HG03439 (cell line): ENCODE measurements at regions not wholly inside any gene's neighbourhood (a gene's known extent, or its start where the extent isn't known, plus 50 kb on each side); places are given as distances from the start of the nearest gene placed in this dataset.

Experiments used
- ATAC-seq: cut with Tn5 transposase; IDR thresholded peaks from one replicate; pipeline ENCODE4 v1.9.1; 2021; ENCODE audit warnings: mild to moderate bottlenecking, moderate library complexity; ENCODE audit not compliant: unreplicated experiment

DNA sequence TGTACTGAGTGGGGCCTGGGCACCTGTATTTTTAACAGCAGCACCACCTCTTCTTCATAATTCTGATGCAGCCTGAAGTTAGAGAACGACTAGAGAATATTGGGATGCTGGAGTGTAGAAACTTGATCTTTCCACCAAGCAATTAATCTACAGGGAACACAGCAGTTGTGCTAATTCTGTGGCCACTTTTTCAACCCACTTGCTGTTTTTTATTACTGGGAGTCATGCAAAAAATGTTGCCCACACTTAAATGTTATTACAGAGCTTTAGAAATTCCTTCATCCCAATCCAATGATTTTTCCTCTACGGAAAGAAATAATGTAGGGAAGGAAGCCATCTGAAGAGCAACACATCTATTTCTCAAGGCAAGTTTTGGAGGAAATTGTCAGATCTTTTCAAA lies 190.9 kb upstream of the TUT7 start:
- ATAC-seq: no peak

- no peak for ATAC-seq
Measured at GRCh38 chr9:86541014-86541570, 186.9 kb upstream of the TUT7 start.

DNA sequence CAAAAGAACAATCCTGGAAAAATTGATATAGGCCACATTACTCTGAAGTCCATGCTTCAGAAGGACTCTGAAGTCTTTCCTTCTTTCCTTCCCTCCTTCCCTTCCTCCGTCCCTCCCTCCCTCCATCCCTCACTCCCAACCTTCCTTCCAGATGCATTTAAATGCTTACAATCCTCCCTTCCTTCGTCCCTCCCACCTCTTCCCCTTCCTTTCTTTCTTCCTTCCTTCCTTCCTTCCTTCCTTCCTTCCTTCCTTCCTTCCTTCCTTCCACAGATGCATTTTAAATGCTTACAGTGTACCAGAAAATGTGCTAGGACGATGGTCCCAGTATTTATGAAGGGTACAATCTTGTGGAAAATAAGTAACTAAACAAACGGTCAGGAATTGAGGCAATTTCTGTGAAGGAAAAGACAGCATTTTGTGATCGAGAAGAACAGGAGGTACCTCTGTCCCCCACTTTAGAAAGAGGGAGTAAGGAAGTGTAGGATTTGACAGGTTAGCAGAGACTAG lies 181.3 kb upstream of the TUT7 start:
- ATAC-seq: no peak

- no peak for ATAC-seq
Measured at GRCh38 chr9:86534572-86535258, 180.5 kb upstream of the TUT7 start.

DNA sequence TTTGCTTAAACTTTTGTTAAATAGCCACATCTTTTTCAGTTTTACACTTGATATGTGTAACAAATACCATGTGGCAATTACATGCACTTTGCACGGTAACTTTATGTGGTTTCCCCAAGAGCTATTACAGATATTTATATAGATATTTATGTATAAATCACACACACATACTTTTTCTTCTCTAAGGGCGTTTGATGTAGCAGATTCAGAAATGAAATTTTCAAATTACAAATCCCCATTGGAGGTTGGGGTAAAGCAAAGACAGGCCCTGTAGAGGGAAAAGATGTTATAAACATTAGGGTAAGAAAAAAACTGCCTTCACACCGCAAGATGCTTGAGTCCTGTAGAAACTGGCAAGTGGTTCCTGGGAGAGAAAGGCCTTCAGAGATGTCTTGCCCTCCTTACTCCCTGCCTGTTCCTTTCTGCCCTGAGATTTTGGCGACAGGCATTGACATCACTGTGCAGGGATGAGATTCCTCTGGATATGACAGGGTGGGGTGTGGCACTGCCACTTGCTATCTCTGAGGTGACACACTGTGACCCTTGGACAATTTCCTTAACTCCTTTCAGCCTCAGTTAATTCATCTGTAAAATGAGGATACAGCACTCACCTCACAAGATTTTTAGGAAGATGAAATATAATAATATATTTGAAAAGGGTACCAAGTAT lies 177.9 kb upstream of the TUT7 start:
- no peak for ATAC-seq

DNA sequence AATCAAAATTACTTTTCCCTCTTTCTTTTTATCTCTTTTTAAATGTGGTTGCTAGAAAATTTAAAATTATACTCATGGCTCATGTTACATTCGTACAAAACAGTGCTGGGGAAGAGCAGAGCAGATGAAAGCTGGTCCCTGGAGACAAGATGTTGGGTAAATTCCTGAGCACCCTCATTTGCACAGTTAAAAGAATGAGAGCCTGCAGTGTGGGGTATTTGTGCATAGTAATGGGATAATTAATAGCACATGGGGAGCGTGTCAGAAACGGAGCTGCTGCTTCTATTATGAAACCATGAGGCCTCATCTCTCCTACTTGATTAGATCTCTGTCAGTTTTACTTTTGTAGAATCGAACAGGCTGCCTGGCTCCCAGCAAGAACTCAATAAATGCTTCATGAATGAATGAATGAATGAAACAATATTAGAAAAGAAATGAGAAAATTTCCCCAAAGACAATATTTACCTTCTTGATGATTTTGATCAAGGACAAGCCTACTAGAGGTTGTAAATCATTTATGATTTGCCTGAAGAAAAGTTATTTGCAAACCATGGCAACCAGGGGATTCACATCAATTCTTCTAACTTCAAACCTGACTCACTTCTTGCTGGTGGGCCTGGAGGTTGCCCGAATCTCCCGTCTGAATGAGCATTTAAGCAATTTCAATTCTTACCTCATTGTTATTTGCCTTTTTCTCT lies 177.2 kb upstream of the TUT7 start:
- ATAC-seq: no peak

- ATAC-seq: no peak
Measured at GRCh38 chr9:86529496-86530275, 175.5 kb upstream of the TUT7 start.

- no peak for ATAC-seq
Measured at GRCh38 chr9:86526021-86526420, 171.8 kb upstream of the TUT7 start.

DNA sequence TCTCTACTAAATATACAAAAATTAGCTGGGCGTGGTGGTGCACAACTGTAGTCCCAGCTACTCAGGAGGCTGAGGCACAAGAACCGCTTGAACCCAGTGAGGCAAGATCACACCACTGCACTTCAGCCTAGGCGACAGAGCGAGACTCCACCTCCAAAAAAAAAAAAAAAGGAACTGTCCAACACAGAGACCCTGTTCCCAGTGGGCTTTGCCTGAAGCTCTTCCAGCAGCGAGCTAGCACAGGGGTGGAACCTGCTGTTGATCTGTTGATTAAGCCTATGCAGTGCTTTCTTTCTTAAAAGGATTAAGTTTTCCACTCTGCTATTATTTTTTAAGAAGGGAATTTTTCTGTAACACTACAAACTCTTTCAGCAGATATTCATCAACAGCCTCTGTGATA lies 171.0 kb upstream of the TUT7 start:
- ATAC-seq: no peak

GRCh38 chr9:86521977-86522376 lies 167.8 kb upstream of the TUT7 start:
- no peak for ATAC-seq

DNA sequence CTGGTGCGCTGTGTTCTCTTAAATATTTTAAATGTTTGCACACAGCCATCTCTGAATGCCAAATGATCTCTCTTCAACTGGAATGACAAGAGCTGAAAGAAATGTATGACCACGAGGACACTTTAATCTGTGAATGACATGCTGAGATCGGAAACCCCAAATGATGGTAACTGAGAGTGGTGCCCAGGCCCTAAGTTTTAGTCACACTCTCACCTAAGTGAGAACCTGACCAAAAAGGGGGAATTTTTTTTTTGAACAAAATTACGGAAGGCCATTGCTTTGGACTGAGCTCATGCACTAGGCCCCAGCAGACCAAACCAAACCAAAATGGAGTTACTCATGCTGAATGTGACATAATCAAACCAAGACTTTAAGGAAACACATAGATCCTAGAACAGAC lies 167.1 kb upstream of the TUT7 start:
- ATAC-seq: no peak

DNA sequence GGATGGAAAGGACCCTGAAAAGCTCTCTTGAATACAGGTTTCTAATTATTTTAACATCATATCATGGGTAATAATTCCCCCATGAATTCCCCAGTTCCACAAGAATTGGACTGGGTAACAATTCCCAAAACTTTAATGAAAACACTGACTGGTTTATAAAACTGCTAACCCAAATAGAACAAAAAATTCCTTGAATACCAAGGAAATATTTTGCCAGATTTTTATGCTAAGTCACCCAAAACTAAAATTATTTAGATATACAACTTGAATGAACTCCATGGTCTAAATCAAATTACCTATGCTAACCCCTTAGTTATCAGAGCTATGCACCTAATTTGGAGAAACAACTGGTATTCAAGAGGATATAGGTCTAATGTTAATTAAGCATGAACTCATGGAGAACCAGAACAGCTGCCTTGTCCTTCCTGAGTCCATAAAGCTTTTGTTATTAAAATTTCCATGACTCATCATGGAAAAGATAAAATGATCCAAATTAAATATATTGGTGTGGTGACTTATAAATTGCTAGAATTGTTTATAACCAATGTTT lies 164.9 kb upstream of the TUT7 start:
- no peak for ATAC-seq

DNA sequence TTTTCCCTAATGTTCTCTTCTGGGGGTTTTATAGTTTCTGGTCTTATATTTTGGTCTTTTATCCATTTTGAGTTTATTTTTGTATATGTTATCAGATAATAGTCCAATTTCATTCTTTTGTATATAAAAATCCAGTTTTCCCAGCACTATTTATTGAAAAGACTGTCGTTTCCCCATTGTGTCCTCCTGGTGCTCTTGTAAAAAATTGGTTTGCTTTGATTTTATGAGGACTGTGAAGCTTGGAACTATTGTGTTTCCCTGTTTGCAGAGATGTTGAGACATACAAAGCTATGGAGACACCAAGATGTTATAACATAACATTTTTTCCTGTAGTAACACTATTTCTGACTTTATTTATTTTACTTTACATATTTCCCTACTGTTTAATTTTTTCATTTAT lies 163.3 kb upstream of the TUT7 start:
- ATAC-seq: no peak

GRCh38 chr9:86516564-86516963 lies 162.4 kb upstream of the TUT7 start:
- no peak for ATAC-seq

DNA sequence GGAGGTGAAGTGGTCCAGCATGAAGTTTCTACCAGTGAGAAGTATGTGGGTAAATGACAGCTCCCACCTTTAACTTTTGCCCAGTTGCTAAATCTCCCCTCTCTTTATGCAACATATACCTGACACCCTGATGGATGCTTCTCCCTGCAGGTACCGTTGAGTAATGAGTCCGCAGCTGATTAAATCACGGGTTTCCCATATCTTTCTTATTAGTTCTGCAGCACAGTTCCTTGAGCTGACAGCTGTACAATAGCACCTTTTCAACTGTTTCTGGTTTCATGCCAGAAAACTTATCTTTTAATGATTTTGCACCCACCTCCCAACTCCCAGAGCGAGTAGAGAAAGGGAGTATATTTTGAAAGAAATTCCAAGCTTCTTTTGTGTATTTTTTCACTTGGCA lies 161.0 kb upstream of the TUT7 start:
- ATAC-seq: no peak

DNA sequence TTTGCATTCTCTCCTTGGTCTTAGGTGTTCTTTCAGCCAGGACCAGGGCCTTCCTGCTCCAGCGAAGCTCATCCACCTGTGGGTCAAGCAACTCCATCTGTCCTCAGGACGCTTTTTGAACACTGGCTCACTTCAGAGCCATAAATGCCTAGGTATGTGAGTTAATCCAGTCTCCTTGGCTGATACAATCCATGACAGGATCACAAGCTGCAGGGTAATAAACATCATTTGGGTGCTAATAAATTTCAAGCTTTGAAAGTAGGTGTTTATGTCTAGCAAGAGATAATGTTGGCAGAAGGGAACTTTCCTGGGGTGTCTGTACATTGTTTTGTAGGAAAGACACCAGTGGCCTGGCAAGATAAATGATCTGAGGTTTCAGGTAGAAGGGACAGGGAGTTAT lies 159.2 kb upstream of the TUT7 start:
- no peak for ATAC-seq

DNA sequence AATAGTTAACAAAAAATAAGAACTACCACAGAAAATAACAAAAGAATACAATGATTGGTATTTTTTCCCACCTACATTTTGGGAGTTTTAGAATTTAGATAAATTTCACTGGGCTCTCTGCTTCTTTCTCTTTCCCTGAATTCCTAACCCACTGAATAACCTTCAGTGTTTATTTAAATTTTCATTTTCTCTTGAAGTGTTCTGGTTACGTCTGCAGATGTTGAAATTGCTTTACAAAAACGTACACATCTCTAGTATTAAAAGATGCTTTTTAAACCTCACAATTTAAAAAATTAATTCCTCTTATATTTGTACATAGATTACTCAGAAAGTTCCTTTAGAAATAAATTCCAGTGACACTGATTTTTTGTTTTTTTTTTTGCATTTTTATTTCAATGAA lies 158.7 kb upstream of the TUT7 start:
- ATAC-seq: no peak

DNA sequence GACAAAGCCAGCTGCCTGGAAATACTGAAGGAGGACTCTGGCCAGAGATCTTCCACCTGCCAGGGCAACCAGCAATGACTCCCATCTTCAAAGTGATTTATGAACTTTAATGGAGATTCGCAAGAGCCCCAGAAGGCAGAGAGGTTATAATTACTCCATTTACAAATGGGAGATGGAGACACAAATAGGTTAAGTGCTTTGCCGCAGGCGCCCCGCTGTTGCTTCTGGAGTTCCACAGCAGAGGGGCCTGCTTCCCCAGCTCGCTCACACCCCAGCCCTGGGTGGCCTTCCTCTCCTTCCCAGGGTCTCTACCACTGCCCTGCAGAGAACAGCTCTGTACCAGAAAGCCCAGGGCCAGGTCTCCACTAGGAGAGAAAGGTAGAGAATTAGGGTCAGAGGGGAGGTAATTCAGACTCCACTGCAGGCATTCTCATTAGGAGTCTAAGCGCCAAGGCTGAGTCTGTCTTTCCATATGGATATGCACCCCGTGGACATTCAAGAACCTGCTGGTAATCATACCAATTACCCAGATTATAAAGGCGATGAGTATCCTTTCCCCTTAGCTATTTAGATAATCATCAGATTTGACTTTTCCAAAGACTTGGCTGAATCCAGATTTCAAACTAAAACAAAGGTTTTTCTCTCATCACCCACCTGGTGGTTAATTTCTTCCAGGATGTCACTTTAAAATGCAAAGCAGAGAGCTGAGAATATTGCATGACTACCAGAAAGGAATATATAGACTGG lies 157.6 kb upstream of the TUT7 start:
- no peak for ATAC-seq

GRCh38 chr9:86508208-86508903 lies 154.1 kb upstream of the TUT7 start:
- ATAC-seq: no peak
